Smooth muscle cell (in vitro differentiated cells): ENCODE measurements at regions not wholly inside any gene's neighbourhood (a gene's known extent, or its start where the extent isn't known, plus 50 kb on each side); places are given as distances from the start of the nearest gene placed in this dataset.

Source experiments
- DNase-seq: peaks from one replicate; lab custom pipeline; 2025; ENCODE audit not compliant: unreplicated experiment; lab: John Stamatoyannopoulos, UW
- H2AFZ ChIP-seq: fragments of 200-600 bp; sonication (generic); 2 replicates; pipeline ENCODE4 v1.6.0; 2016; ENCODE audit warnings: antibody characterized with exemption, low read depth, mild to moderate bottlenecking
- H3F3A ChIP-seq: fragments of 200-600 bp; sonication (generic); 2 replicates; pipeline ENCODE4 v1.6.0; 2017; ENCODE audit warnings: antibody characterized with exemption, low read depth
- H3K27ac ChIP-seq: fragments of 200-600 bp; sonication (generic); 2 replicates; pipeline ENCODE4 v1.5.1; 2016; ENCODE audit warnings: low read depth, mild to moderate bottlenecking
- H3K27me3 ChIP-seq: fragments of 200-600 bp; sonication (generic); 2 replicates; pipeline ENCODE4 v1.6.1; 2016; ENCODE audit warnings: low read depth, mild to moderate bottlenecking
- H3K36me3 ChIP-seq: fragments of 200-600 bp; sonication (generic); 2 replicates; pipeline ENCODE4 v1.5.1; 2016; ENCODE audit warnings: low read depth
- H3K4me1 ChIP-seq: fragments of 200-600 bp; sonication (generic); 2 replicates; pipeline ENCODE4 v1.5.1; 2016; ENCODE audit warnings: low read depth
- H3K4me2 ChIP-seq: fragments of 200-600 bp; sonication (generic); 2 replicates; pipeline ENCODE4 v1.6.0; 2016; ENCODE audit warnings: mild to moderate bottlenecking
- H3K4me3 ChIP-seq: fragments of 200-600 bp; sonication (generic); 2 replicates; pipeline ENCODE4 v1.5.1; 2016; ENCODE audit warnings: mild to moderate bottlenecking
- H3K79me2 ChIP-seq: fragments of 200-600 bp; sonication (generic); 2 replicates; pipeline ENCODE4 v1.6.0; 2016; ENCODE audit warnings: low read depth, mild to moderate bottlenecking
- H3K9ac ChIP-seq: fragments of 200-600 bp; sonication (generic); 2 replicates; pipeline ENCODE4 v1.6.0; 2016; ENCODE audit warnings: low read depth
- H3K9me3 ChIP-seq: fragments of 200-600 bp; sonication (generic); replicated peaks from 2 replicates; pipeline ENCODE4 v1.5.1; 2016; ENCODE audit warnings: low read depth
- H4K20me1 ChIP-seq: fragments of 200-600 bp; sonication (generic); 2 replicates; pipeline ENCODE4 v1.6.0; 2016; ENCODE audit warnings: low read depth
- WGBS: methylation state at CpG from one replicate; pipeline ENCODE4 v1.1.7; 2016; ENCODE audit warnings: low lambda C conversion rate; 5-methylcytosine and 5-hydroxymethylcytosine counted together
- TF ChIP-seq, protein P1 (sequence below): fragments of 200-600 bp; sonication (generic); IDR thresholded peaks from 2 replicates; pipeline ENCODE4 v1.5.1; 2017; ENCODE audit warnings: borderline replicate concordance, mild to moderate bottlenecking, antibody characterized with exemption; ENCODE audit not compliant: insufficient read depth, poor library complexity, severe bottlenecking

DNA sequence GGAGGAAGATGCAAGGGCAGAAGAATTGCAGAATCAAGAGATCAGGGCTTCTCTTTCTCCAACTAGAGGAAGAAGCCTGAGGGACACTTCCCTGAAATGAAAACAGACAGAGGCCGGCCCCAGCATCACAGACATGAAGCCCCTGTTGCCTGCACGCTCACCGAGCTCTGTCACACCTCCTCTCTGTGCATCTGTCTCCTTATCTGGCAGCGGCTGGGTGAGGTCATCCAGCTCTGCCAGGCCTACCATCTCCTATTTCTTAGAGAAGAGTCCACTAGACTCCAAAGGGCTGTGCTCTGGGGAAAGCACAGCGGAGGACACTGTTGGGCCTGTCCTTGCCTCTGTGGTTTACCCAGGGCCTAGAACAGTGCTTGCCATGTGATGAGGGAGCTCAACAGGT, 71.9 kb upstream of the MLN start:
- H3K79me2 ChIP-seq = no peaks in the 10 kb centered on the region
- H3K9me3 ChIP-seq = no peaks in the 10 kb centered on the region
- 47% methylated on average over 5 of the region's 5 CpGs for WGBS
- no peak overlapping the region for H3K4me3 ChIP-seq
- no peaks in the 10 kb centered on the region for H3F3A ChIP-seq
- H4K20me1 ChIP-seq = no peaks in the 10 kb centered on the region
- no peak overlapping the region for H2AFZ ChIP-seq
- no peak overlapping the region for H3K9ac ChIP-seq
- H3K4me2 ChIP-seq = no peak overlapping the region
- no peaks in the 10 kb centered on the region for H3K36me3 ChIP-seq
- no peaks in the 10 kb centered on the region for H3K4me1 ChIP-seq
- TF ChIP-seq, protein P1, sequence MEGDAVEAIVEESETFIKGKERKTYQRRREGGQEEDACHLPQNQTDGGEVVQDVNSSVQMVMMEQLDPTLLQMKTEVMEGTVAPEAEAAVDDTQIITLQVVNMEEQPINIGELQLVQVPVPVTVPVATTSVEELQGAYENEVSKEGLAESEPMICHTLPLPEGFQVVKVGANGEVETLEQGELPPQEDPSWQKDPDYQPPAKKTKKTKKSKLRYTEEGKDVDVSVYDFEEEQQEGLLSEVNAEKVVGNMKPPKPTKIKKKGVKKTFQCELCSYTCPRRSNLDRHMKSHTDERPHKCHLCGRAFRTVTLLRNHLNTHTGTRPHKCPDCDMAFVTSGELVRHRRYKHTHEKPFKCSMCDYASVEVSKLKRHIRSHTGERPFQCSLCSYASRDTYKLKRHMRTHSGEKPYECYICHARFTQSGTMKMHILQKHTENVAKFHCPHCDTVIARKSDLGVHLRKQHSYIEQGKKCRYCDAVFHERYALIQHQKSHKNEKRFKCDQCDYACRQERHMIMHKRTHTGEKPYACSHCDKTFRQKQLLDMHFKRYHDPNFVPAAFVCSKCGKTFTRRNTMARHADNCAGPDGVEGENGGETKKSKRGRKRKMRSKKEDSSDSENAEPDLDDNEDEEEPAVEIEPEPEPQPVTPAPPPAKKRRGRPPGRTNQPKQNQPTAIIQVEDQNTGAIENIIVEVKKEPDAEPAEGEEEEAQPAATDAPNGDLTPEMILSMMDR = no peak
- H3K27ac ChIP-seq = no peak overlapping the region
- peaks cover 15% of the 10 kb centered on the region for H3K27me3 ChIP-seq
- no peak for DNase-seq

DNA sequence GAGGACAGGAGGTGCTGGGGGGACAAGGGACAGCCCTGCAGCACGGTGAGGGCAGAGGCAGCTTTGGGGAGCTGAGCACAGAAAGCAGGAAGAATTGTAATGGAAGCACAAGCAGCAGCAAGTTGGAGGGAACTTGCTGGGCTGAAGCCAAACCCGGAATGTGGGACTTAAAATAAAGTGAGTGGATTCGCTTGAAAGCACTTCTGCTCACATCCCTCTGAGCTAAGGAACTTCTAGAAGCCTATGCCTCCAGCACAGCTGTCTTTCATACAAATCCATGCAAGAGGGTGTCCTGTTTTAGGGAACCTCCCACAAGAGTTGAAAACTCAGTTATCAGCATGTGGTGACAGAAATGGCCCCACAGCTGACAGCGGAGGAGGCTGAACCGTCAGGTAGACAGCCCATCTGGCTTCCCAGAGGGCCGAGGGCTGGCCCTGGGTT, 71.4 kb upstream of the MLN start:
- H3K79me2 ChIP-seq = no peaks in the 10 kb centered on the region
- no peak overlapping the region for H2AFZ ChIP-seq
- DNase-seq = no peak
- H3K4me1 ChIP-seq = no peaks in the 10 kb centered on the region
- H3K27me3 ChIP-seq = peaks cover 15% of the 10 kb centered on the region
- H4K20me1 ChIP-seq = no peaks in the 10 kb centered on the region
- no peaks in the 10 kb centered on the region for H3K9me3 ChIP-seq
- H3K9ac ChIP-seq = no peak overlapping the region
- no peaks in the 10 kb centered on the region for H3F3A ChIP-seq
- TF ChIP-seq, protein P1 = no peak
- H3K4me3 ChIP-seq = no peak overlapping the region
- H3K4me2 ChIP-seq = no peak overlapping the region
- H3K27ac ChIP-seq = no peak overlapping the region
- WGBS = 82% methylated on average over 6 of the region's 6 CpGs
- H3K36me3 ChIP-seq = no peaks in the 10 kb centered on the region

GRCh38 chr6:33874136-33874760, 70.4 kb upstream of the MLN start:
- Histone ChIP-seq H3K27ac (no peak overlapping the region), H3K36me3 (no peaks in the 10 kb centered on the region), H3K79me2 (no peaks in the 10 kb centered on the region), H3K4me1 (peaks cover 7% of the 10 kb centered on the region), H3K4me3 (no peak overlapping the region), H3F3A (no peaks in the 10 kb centered on the region), H3K4me2 (no peak overlapping the region), H4K20me1 (no peaks in the 10 kb centered on the region), H3K9me3 (no peaks in the 10 kb centered on the region), H2AFZ (no peak overlapping the region), H3K27me3 (peaks cover 7% of the 10 kb centered on the region), H3K9ac (no peak overlapping the region)
- TF ChIP-seq, protein P1 = no peak
- DNase-seq = no peak
- WGBS = 96% methylated on average over 17 of the region's 17 CpGs

DNA sequence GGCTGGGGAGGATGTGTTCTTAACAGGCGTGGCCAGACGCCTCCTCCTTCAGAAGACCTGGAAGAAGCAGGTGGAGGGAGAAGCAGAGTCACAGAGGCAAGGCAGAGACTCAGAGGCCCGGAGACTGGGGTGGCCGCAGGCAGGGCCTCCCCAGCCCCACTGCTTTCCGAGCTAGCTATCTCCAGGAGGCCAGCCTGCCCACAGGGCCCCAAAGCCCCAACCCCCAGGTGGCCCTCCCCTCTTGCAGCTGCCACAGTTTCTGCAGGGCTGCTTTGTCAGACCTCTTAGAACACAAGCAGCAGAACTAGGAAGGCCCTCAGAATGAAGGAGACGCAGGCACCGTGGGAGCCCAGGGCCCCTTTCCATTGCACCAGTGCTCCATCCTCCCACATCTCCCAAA, 69.0 kb upstream of the MLN start:
- no peaks in the 10 kb centered on the region for H3K9me3 ChIP-seq
- H3K4me1 ChIP-seq = peaks cover 11% of the 10 kb centered on the region
- no peak overlapping the region for H3K4me3 ChIP-seq
- H3K36me3 ChIP-seq = no peaks in the 10 kb centered on the region
- H4K20me1 ChIP-seq = no peaks in the 10 kb centered on the region
- peaks cover 4% of the 10 kb centered on the region for H3K27me3 ChIP-seq
- H3K4me2 ChIP-seq = no peak overlapping the region
- H2AFZ ChIP-seq = no peak overlapping the region
- 92% methylated on average over 7 of the region's 7 CpGs for WGBS
- no peak overlapping the region for H3K9ac ChIP-seq
- no peak overlapping the region for H3K27ac ChIP-seq
- TF ChIP-seq, protein P1 = no peak
- no peaks in the 10 kb centered on the region for H3K79me2 ChIP-seq
- no peaks in the 10 kb centered on the region for H3F3A ChIP-seq
- DNase-seq = no peak
